Ovary (tissue), 7 donors: ENCODE measurements at regions not wholly inside any gene's neighbourhood (a gene's known extent, or its start where the extent isn't known, plus 50 kb on each side); places are given as distances from the start of the nearest gene placed in this dataset.

ENCODE experiments used
- DNase-seq, 5 donors: peaks; one replicate each; pipeline ENCODE4 v3.0.0-alpha.2; 2019 to 2020
- H3K27ac ChIP-seq, 2 donors: fragments of 200-600 bp; one replicate each; pipeline versions ENCODE4 v1.5.1 to v1.8.0; 2019 to 2022
- H3K27me3 ChIP-seq: fragments of 200-600 bp; one replicate; pipeline ENCODE4 v1.8.0; 2022
- H3K36me3 ChIP-seq: fragments of 200-600 bp; sonication (generic); one replicate; pipeline ENCODE4 v1.5.1; 2019
- H3K4me1 ChIP-seq: one replicate; pipeline ENCODE4 v1.8.1; 2013; ENCODE audit warnings: mild to moderate bottlenecking, moderate library complexity; ENCODE audit not compliant: insufficient read depth
- H3K4me3 ChIP-seq: fragments of 200-600 bp; sonication (generic); one replicate; pipeline ENCODE4 v1.5.1; 2017
- H3K9me3 ChIP-seq, 2 donors: fragments of 200-600 bp in 1 of 2; sonication (generic) in 1 of 2; one replicate each; pipeline versions ENCODE4 v1.5.1 to v1.8.1; 2013 to 2019; ENCODE audit warnings: mild to moderate bottlenecking in 1 of 2, moderate library complexity in 1 of 2
- EP300 ChIP-seq: sonication (generic); formaldehyde crosslinking; IDR thresholded peaks from one replicate; pipeline ENCODE4 v1.6.1; 2017; ENCODE audit warnings: antibody characterized with exemption
- POLR2A ChIP-seq: fragments of 450-650 bp; IDR thresholded peaks from one replicate; pipeline ENCODE4 v1.6.1; 2017; ENCODE audit warnings: antibody characterized with exemption, mild to moderate bottlenecking, moderate library complexity
- WGBS, 3 donors: extraction: QIAGEN DNeasy Blood & Tissue Kit in 1 of 3; methylation state at CpG; one replicate each; pipeline versions ENCODE4 v1.1.5 to v1.1.7; 2013 to 2017; 5-methylcytosine and 5-hydroxymethylcytosine counted together
- intact Hi-C, 4 donors: fragments of 100-400 bp; cut with DNase I; formaldehyde crosslinking; loops; one replicate each; pipeline versions ENCODE4 v1.11.0 to v1.15.1; 2022 to 2023
- TF ChIP-seq, protein P1 (sequence below), 3 donors: fragments of 450-650 bp in 2 of 3; fragments of 200-600 bp in 1 of 3; IDR thresholded peaks; one replicate each; pipeline versions ENCODE4 v1.5.1 to v1.8.0; 2016 to 2022; ENCODE audit warnings: antibody characterized with exemption in 3 of 3, mild to moderate bottlenecking in 1 of 3
- donor health status: DM: no; HTN: no; CAD: no; lungs with moderate emphysema.
- donor health status: DM: no; HTN: no; CAD: no.
- donor health status: Bipolar disorder and iron deficiency.
- donor health status: DM: no; HTN: no; CAD: no.
- donor health status: DM: yes; HTN: yes; CAD: no.

DNA sequence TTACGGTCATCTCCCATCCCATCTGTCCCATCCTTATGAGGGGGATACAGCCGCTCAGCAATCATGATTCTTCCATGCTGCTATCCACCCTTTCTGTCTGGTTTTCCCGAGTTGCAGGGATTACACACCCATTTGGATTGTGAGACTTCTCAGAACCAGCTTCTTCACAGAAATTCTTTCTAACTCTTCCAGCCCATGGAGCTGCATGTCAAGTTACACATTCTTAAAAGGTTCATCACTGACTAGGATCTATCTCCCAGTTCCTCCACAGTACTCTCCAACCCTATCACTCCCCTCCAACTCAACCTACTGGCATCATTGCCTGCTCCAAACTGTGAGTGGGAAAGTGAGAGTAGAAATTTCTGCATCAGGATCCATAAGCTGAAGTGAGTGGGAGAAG lies 558.2 kb upstream of the TNP1 start:
- Histone ChIP-seq H3K4me3 (no peak overlapping the region), H3K4me1 (peaks cover 16% of the 10 kb centered on the region), H3K27me3 (no peaks in the 10 kb centered on the region), H3K27ac (no peak overlapping the region), H3K36me3 (no peaks in the 10 kb centered on the region), H3K9me3 (no peaks in the 10 kb centered on the region)
- no peak for DNase-seq
- 81 to 96% (median 88%) methylated on average over 3 of the region's 3 CpGs for WGBS, 3 donors
- TF ChIP-seq, protein P1, sequence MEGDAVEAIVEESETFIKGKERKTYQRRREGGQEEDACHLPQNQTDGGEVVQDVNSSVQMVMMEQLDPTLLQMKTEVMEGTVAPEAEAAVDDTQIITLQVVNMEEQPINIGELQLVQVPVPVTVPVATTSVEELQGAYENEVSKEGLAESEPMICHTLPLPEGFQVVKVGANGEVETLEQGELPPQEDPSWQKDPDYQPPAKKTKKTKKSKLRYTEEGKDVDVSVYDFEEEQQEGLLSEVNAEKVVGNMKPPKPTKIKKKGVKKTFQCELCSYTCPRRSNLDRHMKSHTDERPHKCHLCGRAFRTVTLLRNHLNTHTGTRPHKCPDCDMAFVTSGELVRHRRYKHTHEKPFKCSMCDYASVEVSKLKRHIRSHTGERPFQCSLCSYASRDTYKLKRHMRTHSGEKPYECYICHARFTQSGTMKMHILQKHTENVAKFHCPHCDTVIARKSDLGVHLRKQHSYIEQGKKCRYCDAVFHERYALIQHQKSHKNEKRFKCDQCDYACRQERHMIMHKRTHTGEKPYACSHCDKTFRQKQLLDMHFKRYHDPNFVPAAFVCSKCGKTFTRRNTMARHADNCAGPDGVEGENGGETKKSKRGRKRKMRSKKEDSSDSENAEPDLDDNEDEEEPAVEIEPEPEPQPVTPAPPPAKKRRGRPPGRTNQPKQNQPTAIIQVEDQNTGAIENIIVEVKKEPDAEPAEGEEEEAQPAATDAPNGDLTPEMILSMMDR (IDR thresholded peaks at IDR 0.05) = no peak
- TF ChIP-seq EP300 (no peak), POLR2A (no peak)
- intact Hi-C loops = no loop called here

DNA sequence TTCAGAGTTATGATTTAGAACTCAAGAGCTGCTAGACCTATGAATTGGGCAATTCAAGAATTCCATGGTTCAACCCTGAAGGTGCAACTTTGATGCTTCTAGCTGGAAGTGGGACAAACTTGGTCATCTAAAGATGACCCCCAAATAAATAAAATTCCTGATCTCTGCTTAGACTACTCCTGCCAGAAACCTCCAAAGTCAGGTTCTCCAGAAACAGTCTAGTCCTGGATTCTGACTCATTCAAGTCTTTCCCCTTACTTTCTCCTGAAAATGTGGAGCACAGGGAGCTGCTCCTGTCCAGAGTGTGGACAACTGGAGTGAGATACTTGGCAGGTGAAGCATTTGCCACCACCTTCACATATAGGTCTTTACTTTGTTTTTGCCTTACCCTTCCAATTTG lies 557.7 kb upstream of the TNP1 start:
- DNase-seq = no peak
- peaks cover 20% of the 10 kb centered on the region for H3K4me1 ChIP-seq
- intact Hi-C loops = no loop called here
- TF ChIP-seq EP300 (no peak), POLR2A (no peak)
- TF ChIP-seq, protein P1 (IDR thresholded peaks at IDR 0.05) = no peak
- no peak overlapping the region for H3K27ac ChIP-seq
- H3K36me3 ChIP-seq = no peaks in the 10 kb centered on the region
- no peak overlapping the region for H3K4me3 ChIP-seq
- H3K27me3 ChIP-seq = no peaks in the 10 kb centered on the region
- H3K9me3 ChIP-seq = no peaks in the 10 kb centered on the region

DNA sequence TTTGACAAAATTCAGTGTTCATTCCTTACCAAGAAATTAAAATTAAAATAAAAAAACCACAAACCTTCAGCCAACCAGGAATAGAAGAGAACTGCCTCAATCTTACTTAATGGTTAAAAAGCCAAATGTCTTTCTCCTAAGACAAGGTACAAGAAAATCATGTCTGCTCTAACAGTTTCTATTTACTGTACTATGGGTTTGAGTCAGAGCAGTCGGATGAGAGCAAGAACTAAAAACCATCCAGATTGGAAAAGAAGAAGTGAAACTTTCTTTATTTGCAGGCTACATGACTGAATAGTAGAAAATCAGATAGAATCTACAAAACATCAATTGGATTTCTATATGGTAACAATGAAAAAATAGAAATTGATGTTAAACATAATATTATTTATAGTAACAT lies 555.5 kb upstream of the TNP1 start:
- no peaks in the 10 kb centered on the region for H3K36me3 ChIP-seq
- intact Hi-C loops = no loop called here
- 79 to 95% (median 89%) methylated on average over 1 of the region's 1 CpG for WGBS, 3 donors
- H3K27ac ChIP-seq = no peak overlapping the region
- no peak overlapping the region for H3K4me3 ChIP-seq
- no peak for DNase-seq
- H3K9me3 ChIP-seq = no peaks in the 10 kb centered on the region
- TF ChIP-seq, protein P1 (IDR thresholded peaks at IDR 0.05) = no peak
- TF ChIP-seq EP300 (no peak), POLR2A (no peak)
- peaks cover 14% of the 10 kb centered on the region for H3K4me1 ChIP-seq
- H3K27me3 ChIP-seq = no peaks in the 10 kb centered on the region

DNA sequence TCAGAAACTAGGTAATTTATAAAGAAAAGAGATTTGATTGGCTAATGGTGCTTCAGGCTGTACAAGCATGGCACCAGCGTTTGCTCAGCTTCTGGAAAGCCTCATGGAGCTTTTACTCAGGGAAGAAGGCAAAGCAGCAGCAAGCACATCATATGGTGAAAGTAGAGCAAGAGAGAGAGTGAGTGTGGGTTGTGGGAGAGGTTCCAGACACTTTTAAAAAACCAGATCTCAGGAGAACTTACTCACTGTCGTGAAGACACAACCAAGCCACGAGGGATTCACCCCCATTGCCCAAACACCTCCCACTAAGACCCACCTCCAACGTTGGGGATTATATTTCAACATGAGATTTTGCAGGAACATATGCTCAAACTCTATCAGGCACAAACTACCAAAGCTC lies 554.6 kb upstream of the TNP1 start:
- Histone ChIP-seq H3K4me1 (peaks cover 14% of the 10 kb centered on the region), H3K4me3 (no peak overlapping the region), H3K9me3 (no peaks in the 10 kb centered on the region), H3K27ac (no peak overlapping the region), H3K27me3 (no peaks in the 10 kb centered on the region), H3K36me3 (no peaks in the 10 kb centered on the region)
- TF ChIP-seq, protein P1 (IDR thresholded peaks at IDR 0.05) = no peak
- TF ChIP-seq EP300 = no peak
- TF ChIP-seq POLR2A = no peak
- DNase-seq = no peak
- intact Hi-C loops = no loop called here
- 42 to 75% (median 64%) methylated on average over 4 of the region's 4 CpGs for WGBS, 3 donors

DNA sequence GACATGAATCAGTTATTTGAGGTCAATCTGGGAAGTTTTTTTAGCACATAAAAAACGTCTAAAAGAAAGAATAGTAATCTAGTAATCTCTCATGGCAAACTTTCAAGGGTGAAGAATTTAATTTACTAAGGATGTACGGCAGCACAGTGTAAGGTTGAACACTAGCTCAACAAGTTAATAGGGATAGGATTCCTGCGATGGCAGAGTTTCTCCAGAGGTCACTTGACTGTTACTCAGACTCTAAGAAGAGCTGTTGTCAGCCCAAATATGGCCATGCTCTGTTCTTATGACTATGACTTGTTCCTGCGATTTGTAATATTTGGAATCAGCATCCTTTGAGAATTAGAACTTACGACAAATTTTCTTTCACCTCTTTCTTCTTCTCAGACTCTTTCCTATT lies 553.3 kb upstream of the TNP1 start:
- 63 to 78% (median 77%) methylated on average over 5 of the region's 5 CpGs for WGBS, 3 donors
- intact Hi-C loops = no loop called here
- Histone ChIP-seq H3K27ac (no peak overlapping the region), H3K9me3 (no peaks in the 10 kb centered on the region), H3K4me3 (no peak overlapping the region), H3K4me1 (peaks cover 11% of the 10 kb centered on the region), H3K27me3 (no peaks in the 10 kb centered on the region), H3K36me3 (no peaks in the 10 kb centered on the region)
- DNase-seq = no peak
- TF ChIP-seq POLR2A (no peak), EP300 (peak; percentile 22)
